Pancreas (tissue), 10 donors: ENCODE measurements at regions not wholly inside any gene's neighbourhood (a gene's known extent, or its start where the extent isn't known, plus 50 kb on each side); places are given as distances from the start of the nearest gene placed in this dataset.

Experiments used
- ATAC-seq, 4 donors: fragments of 200-7000 bp; cut with Tn5 transposase; one replicate each; pipeline versions ENCODE4 v1.8.0 to v1.9.1; 2020; ENCODE audit warnings: mild to moderate bottlenecking in 4 of 4, moderate library complexity in 4 of 4
- DNase-seq, 6 donors: peaks; one replicate each; pipeline ENCODE4 v3.0.0-alpha.2; 2020
- FAIRE-seq: peaks from 2 replicates; lab custom pipeline; 2012; peaks lifted over from hg19 to GRCh38; lab: Jason Lieb, UNC
- H3K27ac ChIP-seq, 4 donors: fragments of 200-600 bp; sonication (generic); 1 replicate in 3 of 4; 2 replicates in 1 of 4; pipeline versions ENCODE4 v1.5.0 to v1.8.0; 2020
- H3K27me3 ChIP-seq, 4 donors: fragments of 200-600 bp; one replicate each; pipeline ENCODE4 v1.8.0; 2021
- H3K36me3 ChIP-seq, 3 donors: fragments of 200-600 bp; sonication (generic) in 1 of 3; one replicate each; pipeline versions ENCODE4 v1.5.0 to v1.8.0; 2020 to 2021
- H3K4me1 ChIP-seq, 3 donors: fragments of 200-600 bp; one replicate each; pipeline ENCODE4 v1.8.0; 2021
- H3K4me3 ChIP-seq, 4 donors: fragments of 200-600 bp; sonication (generic) in 2 of 4; one replicate each; pipeline versions ENCODE4 v1.5.0 to v1.8.0; 2020 to 2021
- H3K9me3 ChIP-seq, 4 donors: fragments of 200-600 bp; one replicate each; pipeline ENCODE4 v1.8.0; 2021
- CTCF ChIP-seq, 4 donors: fragments of 200-600 bp; sonication (generic) in 3 of 4; IDR thresholded peaks; one replicate each; pipeline versions ENCODE4 v1.5.0 to v1.8.0; 2021; ENCODE audit warnings: antibody characterized with exemption in 4 of 4
- WGBS, 2 donors: extraction: QIAGEN DNeasy Blood & Tissue Kit; methylation state at CpG; one replicate each; pipeline ENCODE4 v1.1.7; 2013; 5-methylcytosine and 5-hydroxymethylcytosine counted together
- intact Hi-C, 3 donors: fragments of 100-400 bp; cut with DNase I; formaldehyde crosslinking; loops; one replicate each; pipeline versions ENCODE4 v1.11.1 to v1.14.2; 2022
- donor health status: healthy with polysubstance abuse.
- donor health status: DM: no; HTN: no; CAD: no; lungs with moderate emphysema.
- donor health status: DM: no; HTN: no; CAD: no.
- donor health status: control.
- donor health status: control.
- donor health status: Bipolar disorder and iron deficiency.
- donor health status: DM: yes; HTN: yes; CAD: no.
- donor health status: DM: no; HTN: no; CAD: no.
- donor health status: DM: no; HTN: no; CAD: no.
- donor health status: DM: yes; HTN: yes; CAD: no.

GRCh38 chr4:75385106-75385505, 129.1 kb downstream of the RCHY1 start:
- no peaks in the 10 kb centered on the region for H3K36me3 ChIP-seq
- no peaks in the 10 kb centered on the region for H3K27me3 ChIP-seq
- ATAC-seq = no peak
- no peak for TF ChIP-seq CTCF (IDR thresholded peaks at IDR 0.05)
- intact Hi-C loops = no loop called here
- no peak overlapping the region for H3K4me3 ChIP-seq
- no peaks in the 10 kb centered on the region for H3K4me1 ChIP-seq
- H3K9me3 ChIP-seq = no peaks in the 10 kb centered on the region
- no peak for DNase-seq
- 57 to 60% methylated on average over 1 of the region's 1 CpG for WGBS, 2 donors
- FAIRE-seq = no peak
- no peak overlapping the region for H3K27ac ChIP-seq

DNA sequence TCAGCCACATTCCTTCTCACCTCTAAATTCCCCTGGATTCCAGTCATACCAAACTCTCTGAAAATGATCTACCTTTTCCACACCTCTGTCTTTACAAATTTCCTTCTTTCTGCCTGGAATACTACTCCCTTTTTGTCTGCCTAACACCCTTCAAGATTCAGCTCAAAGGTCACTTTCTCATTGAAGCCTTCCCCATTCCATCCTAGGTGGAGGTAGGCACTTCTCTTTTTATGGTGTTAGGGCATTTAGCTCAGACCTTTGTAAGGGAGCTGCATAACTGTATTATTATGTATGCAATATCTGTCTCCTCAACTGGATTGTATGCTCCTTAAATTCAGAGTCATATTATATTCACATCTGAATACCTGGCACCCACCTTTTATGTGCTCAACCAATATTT, 137.7 kb downstream of the RCHY1 start:
- intact Hi-C loops = no loop called here
- no peaks in the 10 kb centered on the region for H3K9me3 ChIP-seq
- no peaks in the 10 kb centered on the region for H3K36me3 ChIP-seq
- FAIRE-seq (no peak), ATAC-seq (no peak), DNase-seq (no peak)
- H3K4me3 ChIP-seq = no peak overlapping the region
- H3K27me3 ChIP-seq = no peaks in the 10 kb centered on the region
- no peak overlapping the region for H3K27ac ChIP-seq
- no peaks in the 10 kb centered on the region for H3K4me1 ChIP-seq
- no peak for TF ChIP-seq CTCF (IDR thresholded peaks at IDR 0.05)

DNA sequence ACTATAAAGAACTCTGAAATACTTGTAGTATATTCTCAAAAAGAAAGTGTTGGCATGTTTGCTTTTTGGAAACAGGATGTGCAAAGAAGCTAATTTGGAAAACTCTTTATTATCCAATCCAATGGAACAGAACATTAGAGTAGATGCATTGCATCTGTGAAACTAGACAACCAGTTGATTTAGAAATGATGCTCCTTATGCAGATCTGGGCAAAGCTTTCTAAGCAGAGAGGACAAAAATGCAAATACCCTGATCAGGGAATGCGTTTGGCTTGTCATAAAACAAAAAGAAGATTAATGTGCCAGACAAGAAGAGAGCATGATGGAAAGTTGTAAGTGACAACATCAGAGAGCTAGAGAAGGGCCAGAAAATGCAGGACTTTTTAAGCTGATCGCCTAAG, 142.3 kb downstream of the RCHY1 start:
- Histone ChIP-seq H3K4me1 (no peaks in the 10 kb centered on the region), H3K36me3 (no peaks in the 10 kb centered on the region), H3K27me3 (no peaks in the 10 kb centered on the region), H3K27ac (no peak overlapping the region), H3K4me3 (no peak overlapping the region), H3K9me3 (no peaks in the 10 kb centered on the region)
- TF ChIP-seq CTCF (IDR thresholded peaks at IDR 0.05) = no peak
- WGBS, 2 donors = 47 to 60% methylated on average over 2 of the region's 2 CpGs
- no peak for ATAC-seq
- FAIRE-seq = no peak
- no peak for DNase-seq
- intact Hi-C loops = no loop called here

GRCh38 chr4:75370576-75370975, 143.6 kb downstream of the RCHY1 start:
- H3K27me3 ChIP-seq = no peaks in the 10 kb centered on the region
- ATAC-seq = no peak
- H3K9me3 ChIP-seq = no peaks in the 10 kb centered on the region
- TF ChIP-seq CTCF (IDR thresholded peaks at IDR 0.05) = no peak
- no peaks in the 10 kb centered on the region for H3K36me3 ChIP-seq
- intact Hi-C loops = no loop called here
- H3K4me1 ChIP-seq = no peaks in the 10 kb centered on the region
- 64 to 67% methylated on average over 3 of the region's 3 CpGs for WGBS, 2 donors
- DNase-seq = no peak
- no peak overlapping the region for H3K4me3 ChIP-seq
- no peak overlapping the region for H3K27ac ChIP-seq
- FAIRE-seq = no peak

- no peak for TF ChIP-seq CTCF (IDR thresholded peaks at IDR 0.05)
- WGBS, 2 donors = 68 to 85% methylated on average over 2 of the region's 2 CpGs
- intact Hi-C loops = no loop called here
- DNase-seq (no peak), ATAC-seq (no peak), FAIRE-seq (no peak)
- no peaks in the 10 kb centered on the region for H3K4me1 ChIP-seq
- no peak overlapping the region for H3K27ac ChIP-seq
- H3K4me3 ChIP-seq = no peak overlapping the region
- no peaks in the 10 kb centered on the region for H3K9me3 ChIP-seq
- no peaks in the 10 kb centered on the region for H3K36me3 ChIP-seq
- no peaks in the 10 kb centered on the region for H3K27me3 ChIP-seq
Measured at GRCh38 chr4:75345423-75345822, 168.8 kb downstream of the RCHY1 start.
